Stimulated activated CD4-positive, alpha-beta T cell treated with anti-CD3 and anti-CD28 coated beads, Interleukin-2, amount 100 ng/mL, for 4 hours (primary cell): ENCODE measurements at regions not wholly inside any gene's neighbourhood (a gene's known extent, or its start where the extent isn't known, plus 50 kb on each side); places are given as distances from the start of the nearest gene placed in this dataset.

ENCODE experiments used
- DNase-seq: peaks from one replicate; pipeline ENCODE4 v3.0.0-alpha.2; 2020; ENCODE audit warnings: low read depth

DNA sequence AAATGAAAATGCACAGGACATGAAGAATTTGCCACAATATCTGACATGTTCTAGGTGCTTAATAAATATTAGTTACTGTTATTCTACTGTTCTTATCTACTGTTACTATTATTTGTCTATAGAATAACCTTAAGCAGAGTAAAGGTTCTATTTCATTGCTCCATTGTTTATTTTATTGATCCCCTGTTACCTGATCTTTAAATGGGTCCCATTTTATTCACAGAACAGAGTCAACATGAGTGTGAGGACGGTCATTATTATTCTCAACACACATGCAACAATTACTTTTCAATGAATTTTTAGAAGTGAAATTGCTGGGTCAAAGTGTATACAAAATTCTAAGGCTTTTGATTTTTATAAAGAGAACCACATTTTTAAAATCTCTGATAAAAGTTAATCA lies 186.9 kb downstream of the AHR start:
- DNase-seq, result no peak

DNA sequence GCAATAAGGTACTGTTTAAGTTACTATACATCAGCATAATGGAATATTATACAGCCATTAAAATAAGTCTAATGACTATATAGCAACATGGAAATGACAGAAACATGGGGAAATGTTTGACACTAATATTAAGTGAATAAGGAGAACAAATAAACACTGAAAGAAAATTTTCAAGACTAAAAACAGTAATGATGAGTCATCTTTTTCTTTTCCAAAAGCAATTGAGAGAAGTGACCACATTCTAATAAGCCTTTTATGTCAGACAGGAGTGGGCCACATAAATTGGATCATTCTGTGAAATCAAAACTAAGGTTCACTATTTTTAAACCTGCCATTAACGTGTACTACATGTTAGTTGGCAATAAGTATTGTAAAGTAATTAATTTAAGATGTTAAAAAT lies 187.5 kb downstream of the AHR start:
- DNase-seq, result no peak

DNA sequence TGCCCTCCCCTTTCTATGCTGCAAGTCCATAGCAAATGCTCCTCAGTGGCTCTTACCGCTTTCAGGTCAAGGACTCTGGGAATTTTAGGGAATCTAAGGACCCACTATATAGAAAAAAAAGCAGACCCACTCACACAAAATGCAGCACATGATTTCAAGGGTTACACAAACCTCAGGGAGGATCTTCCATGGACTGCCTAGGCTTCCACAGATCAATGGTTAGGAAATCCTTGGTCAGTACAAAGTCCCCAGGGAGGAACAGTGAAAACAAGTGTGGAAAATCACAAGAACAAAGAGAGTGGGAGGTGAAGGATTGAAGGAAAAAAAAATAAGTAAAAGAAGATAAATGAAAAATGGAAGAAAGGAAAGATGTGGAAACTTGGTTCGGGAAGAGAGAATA lies 188.4 kb downstream of the AHR start:
- no peak for DNase-seq

GRCh38 chr7:17487343-17487742 lies 188.9 kb downstream of the AHR start:
- DNase-seq, result no peak

DNA sequence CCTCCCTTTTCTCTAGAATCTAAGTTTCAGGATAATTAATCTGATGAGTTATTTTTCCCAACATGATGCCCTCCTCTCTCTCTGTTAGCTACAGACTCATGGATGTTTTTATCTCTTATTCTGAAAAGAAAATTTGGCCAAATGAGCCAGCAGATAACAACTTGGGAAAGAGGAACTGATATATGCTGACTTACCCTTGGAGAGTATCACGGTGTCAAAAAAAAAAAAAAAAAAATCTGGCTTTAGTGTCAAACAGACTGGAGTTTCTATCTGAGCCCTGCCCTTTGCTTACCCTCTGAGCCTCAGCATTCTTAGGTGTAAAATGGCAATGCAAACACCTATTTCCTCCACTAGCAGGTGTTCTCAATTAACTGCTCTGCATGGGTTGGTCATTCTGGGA lies 190.4 kb downstream of the AHR start:
- no peak for DNase-seq

DNA sequence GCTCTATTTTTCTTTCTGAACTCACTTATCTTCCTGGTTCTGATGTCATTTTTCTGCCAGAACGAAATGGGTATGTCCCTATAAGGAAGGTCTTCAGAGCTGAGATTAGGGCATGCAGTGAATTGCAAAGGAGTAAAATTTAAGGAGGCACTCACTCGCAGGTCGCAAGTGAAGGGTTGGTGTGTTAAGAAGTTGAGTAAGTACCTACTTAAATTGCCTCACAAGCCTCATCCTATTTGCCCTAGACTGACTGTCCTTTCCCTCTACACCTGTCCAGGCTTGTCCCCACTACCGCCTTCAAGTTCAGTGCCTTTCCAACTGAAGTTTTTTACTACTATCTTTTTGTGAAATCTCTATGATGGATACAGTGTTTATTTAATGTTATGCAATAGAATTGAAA lies 191.5 kb downstream of the AHR start:
- no peak for DNase-seq

- DNase-seq, result no peak
These were observed 192.4 kb downstream of the AHR start for GRCh38 chr7:17490825-17491224.

DNA sequence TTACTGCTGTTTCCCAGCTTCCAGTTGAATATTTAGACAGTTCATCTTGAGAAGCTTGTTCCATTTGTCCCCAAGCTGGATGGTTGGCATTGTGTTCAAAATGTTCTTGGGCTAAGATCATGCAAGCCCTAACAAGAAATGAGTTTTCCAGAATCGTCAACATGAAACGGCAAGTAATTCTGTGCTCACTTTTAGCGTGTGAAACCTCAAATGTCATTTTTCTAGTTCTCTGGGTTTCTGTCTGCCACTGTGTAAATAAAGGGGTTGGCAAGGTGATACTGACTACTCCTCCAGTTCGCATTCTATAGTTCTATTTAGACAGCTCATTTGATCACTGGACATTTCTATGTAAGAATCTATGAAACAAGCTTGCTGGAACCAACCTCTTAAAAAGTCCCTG lies 194.0 kb downstream of the AHR start:
- DNase-seq, result no peak

DNA sequence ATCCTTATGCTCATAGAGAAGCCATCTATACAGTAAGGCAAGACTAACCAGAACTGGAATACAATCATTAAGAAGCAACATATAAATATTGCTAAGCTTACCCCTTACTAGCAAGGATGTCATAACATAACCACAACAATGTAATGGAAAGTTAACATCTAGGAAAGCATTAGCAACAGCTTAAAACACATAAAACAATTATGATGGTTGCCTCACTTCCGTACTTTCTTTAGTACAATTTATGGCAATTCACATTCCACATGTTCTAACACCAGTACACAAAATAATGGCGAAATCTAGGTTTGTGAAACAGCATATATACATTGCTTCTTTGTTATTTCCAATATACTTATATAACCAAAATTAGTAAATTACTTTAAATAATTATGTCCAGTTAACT lies 195.0 kb downstream of the AHR start:
- no peak for DNase-seq

GRCh38 chr7:17495655-17496394 lies 197.4 kb downstream of the AHR start:
- DNase-seq, result no peak

GRCh38 chr7:17497136-17497535 lies 198.7 kb downstream of the AHR start:
- no peak for DNase-seq

GRCh38 chr7:17497549-17498167 lies 199.2 kb downstream of the AHR start:
- no peak for DNase-seq

GRCh38 chr7:17498230-17498629 lies 199.8 kb downstream of the AHR start:
- no peak for DNase-seq

GRCh38 chr7:17500736-17501135 lies 202.3 kb downstream of the AHR start:
- DNase-seq, result no peak

GRCh38 chr7:17501441-17502212 lies 203.2 kb downstream of the AHR start:
- DNase-seq, result no peak

DNA sequence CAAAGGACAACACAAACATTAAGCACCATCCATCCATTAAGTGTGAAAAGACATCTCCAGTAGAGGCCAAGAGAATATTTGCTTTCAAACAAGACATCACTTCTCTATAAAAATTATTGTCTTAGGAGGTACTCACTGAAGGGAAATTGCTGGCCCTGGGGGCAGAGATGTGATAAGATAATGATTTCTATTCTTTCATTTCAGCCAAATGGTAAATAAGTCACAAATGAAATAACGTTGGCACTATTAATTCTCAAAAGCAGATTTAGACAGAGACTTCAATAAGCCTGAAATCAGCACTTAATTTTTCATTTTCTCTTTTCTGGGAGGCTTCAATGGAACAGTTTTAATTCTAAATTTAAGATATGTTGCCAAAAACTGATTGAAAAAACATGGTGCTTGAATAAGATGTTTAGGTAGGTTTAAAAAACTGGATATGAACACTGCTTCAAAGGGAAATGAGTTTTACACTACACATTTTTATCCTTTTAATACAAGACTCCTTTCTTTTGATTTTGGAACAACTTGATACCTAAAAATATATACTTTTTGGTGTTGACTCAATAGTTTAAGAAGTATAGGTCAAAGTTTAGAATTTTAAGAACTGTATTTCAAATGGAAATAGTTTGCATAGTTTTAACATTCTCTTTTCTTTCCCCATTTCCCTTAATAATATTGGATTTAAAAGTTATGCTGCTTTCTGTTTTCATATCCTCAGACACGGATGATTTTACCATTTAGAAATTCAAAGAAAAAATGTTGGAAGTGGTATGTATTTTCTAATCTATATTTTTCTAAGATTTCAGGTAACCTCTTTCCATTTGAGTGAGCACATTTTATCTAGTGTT lies 204.0 kb downstream of the AHR start:
- DNase-seq, result no peak

GRCh38 chr7:17506095-17506494 lies 207.6 kb downstream of the AHR start:
- no peak for DNase-seq

GRCh38 chr7:17506596-17506995 lies 208.1 kb downstream of the AHR start:
- no peak for DNase-seq

GRCh38 chr7:17507717-17508116 lies 209.3 kb downstream of the AHR start:
- DNase-seq, result no peak

DNA sequence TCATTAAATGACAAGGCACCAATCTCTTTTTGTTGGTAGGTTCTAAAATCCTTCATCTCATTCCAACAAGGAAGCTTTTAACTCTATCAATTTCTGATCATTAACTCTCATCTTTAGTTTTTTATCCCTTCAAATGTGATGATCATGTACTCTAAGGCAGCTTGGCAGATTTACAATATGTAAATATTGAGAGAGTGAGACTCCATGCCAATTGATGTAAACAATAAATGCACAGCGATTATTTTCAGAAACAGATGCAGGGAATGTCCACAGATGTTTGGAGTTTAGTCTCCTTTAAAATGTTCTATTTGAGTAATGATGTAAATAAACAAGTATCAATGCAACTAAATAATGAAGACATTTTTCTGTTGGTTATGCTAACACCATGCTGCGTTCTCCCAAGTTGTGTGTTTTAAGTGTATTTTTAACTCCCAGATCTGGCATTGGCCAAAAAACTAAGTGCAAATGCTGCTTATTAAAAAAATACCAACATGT lies 213.8 kb downstream of the AHR start:
- DNase-seq, result no peak

DNA sequence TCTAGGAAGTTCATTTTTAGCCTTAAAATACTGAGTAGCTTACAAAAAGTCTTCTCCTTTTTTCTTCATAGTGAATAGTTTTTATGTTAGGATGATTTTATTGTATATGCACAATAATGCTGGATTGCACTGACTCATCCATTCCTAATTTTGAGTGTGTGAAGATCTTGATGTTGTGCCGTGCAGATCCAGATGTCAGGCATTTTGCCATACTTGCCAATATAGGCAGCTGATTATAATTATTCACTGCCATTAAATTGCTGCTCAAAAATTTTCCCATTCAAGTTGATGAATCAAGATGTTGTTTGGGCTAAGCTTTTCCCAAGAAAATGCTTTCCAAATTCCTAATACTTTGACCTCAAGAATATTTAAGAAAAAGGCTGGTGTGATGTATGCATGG lies 218.3 kb downstream of the AHR start:
- DNase-seq, result no peak

DNA sequence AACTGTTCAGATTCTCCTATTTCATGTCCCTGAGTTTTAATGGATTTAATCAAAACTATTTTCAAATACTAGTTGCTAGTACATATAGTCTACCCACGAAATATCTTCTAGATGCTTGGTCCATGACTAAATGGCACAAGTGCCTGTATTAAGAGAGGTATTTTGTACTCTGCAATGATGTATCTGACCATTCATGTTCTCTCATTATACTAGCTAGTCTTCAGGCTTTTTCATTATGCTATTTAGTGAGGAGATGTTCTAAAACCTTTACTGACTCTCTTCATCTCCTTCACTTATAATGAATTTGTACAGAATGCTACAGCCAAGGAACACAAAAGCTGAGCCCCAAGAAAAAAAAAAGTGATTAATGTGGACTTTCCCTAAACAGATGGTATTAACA lies 222.5 kb downstream of the AHR start:
- DNase-seq, result no peak
